ENCODE measurements at regions not wholly inside any gene's neighbourhood (a gene's known extent, or its start where the extent isn't known, plus 50 kb on each side); places are given as distances from the start of the nearest gene placed in this dataset.

- no peaks in the 10 kb centered on the region for H3K9me3 Mint-ChIP-seq (ENCODE audit: insufficient read depth)
- no peaks in the 10 kb centered on the region for H3K4me1 Mint-ChIP-seq
- CTCF ChIA-PET: no interaction called here
- H3K9ac ChIP-seq (ENCODE audit: low read length): no peak overlapping the region
- no peaks in the 10 kb centered on the region for H4K20me1 ChIP-seq (ENCODE audit: control insufficient read depth, insufficient read depth, low read length, poor library complexity, severe bottlenecking)
- no peak overlapping the region for H3K27ac Mint-ChIP-seq
- no peak overlapping the region for H3K27ac ChIP-seq (ENCODE audit: low read length in 2 of 2)
- no peak for TF ChIP-seq CTCF (IDR thresholded peaks at IDR 0.05)
- TF ChIP-seq EZH2 (IDR thresholded peaks at IDR 0.05; ENCODE audit: borderline replicate concordance, insufficient read depth, low read depth, low read length, poor library complexity, severe bottlenecking): no peak
- ATAC-seq (ENCODE audit: low read depth): no peak
- no peaks in the 10 kb centered on the region for H3K4me1 ChIP-seq (ENCODE audit: control insufficient read depth in 2 of 2, insufficient read depth in 2 of 2, low read length in 2 of 2)
- intact Hi-C loops (cut with micrococcal nuclease): no loop called here
- POLR2A ChIA-PET: no interaction called here
- no peaks in the 10 kb centered on the region for H3K9me3 ChIP-seq (ENCODE audit: control extremely low read depth in 1 of 3, control insufficient read depth in 2 of 3, insufficient read depth in 1 of 3, low read length in 2 of 3)
- H3K36me3 ChIP-seq (replicated peaks in 1 of 2; ENCODE audit: control extremely low read depth in 1 of 2, control insufficient read depth in 1 of 2, extremely low read depth in 1 of 2, insufficient read depth in 2 of 2, low read length in 1 of 2): no peaks in the 10 kb centered on the region
- no peak overlapping the region for H2AFZ ChIP-seq (ENCODE audit: insufficient read depth, low read depth, low read length, poor library complexity, severe bottlenecking)
- H3K79me2 ChIP-seq (ENCODE audit: control insufficient read depth, insufficient read depth, low read length): no peaks in the 10 kb centered on the region
- H3K4me3 Mint-ChIP-seq: no peak overlapping the region
- no CpG with 5 or more reads among the region's 2 CpGs for whole genome bisulfite sequencing (ENCODE audit: insufficient coverage)
- no peak for DNase-seq
- no peaks in the 10 kb centered on the region for H3K27me3 ChIP-seq (replicated peaks in 1 of 4; ENCODE audit: control extremely low read depth in 1 of 4, control insufficient read depth in 3 of 4, insufficient read depth in 4 of 4, low read length in 3 of 4)
- H3K27me3 Mint-ChIP-seq: no peaks in the 10 kb centered on the region
- H3K4me2 ChIP-seq (replicated peaks; ENCODE audit: low read depth, low read length, poor library complexity, severe bottlenecking): no peak overlapping the region
- H3K4me3 ChIP-seq (ENCODE audit: control extremely low read depth in 1 of 5, extremely low read depth in 1 of 5, insufficient read depth in 1 of 5, low read depth in 2 of 5, low read length in 4 of 5): no peak overlapping the region
Observed at GRCh38 chr1:74933500-74933899, 200.5 kb downstream of the TYW3 start.

GRCh38 chr1:74935446-74935845 is 198.7 kb upstream of the LHX8 start:
- TF ChIP-seq EZH2 (IDR thresholded peaks at IDR 0.05; ENCODE audit: borderline replicate concordance, insufficient read depth, low read depth, low read length, poor library complexity, severe bottlenecking): no peak
- no peak for TF ChIP-seq CTCF (IDR thresholded peaks at IDR 0.05)
- Mint-ChIP-seq H3K27ac (no peak overlapping the region), H3K4me1 (no peaks in the 10 kb centered on the region), H3K27me3 (no peaks in the 10 kb centered on the region), H3K4me3 (no peak overlapping the region), H3K9me3 (ENCODE audit: insufficient read depth) (no peaks in the 10 kb centered on the region)
- no peak for DNase-seq
- H3K4me2 ChIP-seq (replicated peaks; ENCODE audit: low read depth, low read length, poor library complexity, severe bottlenecking): no peak overlapping the region
- no peaks in the 10 kb centered on the region for H3K79me2 ChIP-seq (ENCODE audit: control insufficient read depth, insufficient read depth, low read length)
- no peak overlapping the region for H3K9ac ChIP-seq (ENCODE audit: low read length)
- POLR2A ChIA-PET: no interaction called here
- no peaks in the 10 kb centered on the region for H3K36me3 ChIP-seq (replicated peaks in 1 of 2; ENCODE audit: control extremely low read depth in 1 of 2, control insufficient read depth in 1 of 2, extremely low read depth in 1 of 2, insufficient read depth in 2 of 2, low read length in 1 of 2)
- no peak overlapping the region for H3K27ac ChIP-seq (ENCODE audit: low read length in 2 of 2)
- no CpG with 5 or more reads among the region's 1 CpG for WGBS (ENCODE audit: insufficient coverage)
- no peaks in the 10 kb centered on the region for H4K20me1 ChIP-seq (ENCODE audit: control insufficient read depth, insufficient read depth, low read length, poor library complexity, severe bottlenecking)
- intact Hi-C loops (cut with micrococcal nuclease): no loop called here
- H3K4me1 ChIP-seq (ENCODE audit: control insufficient read depth in 2 of 2, insufficient read depth in 2 of 2, low read length in 2 of 2): no peaks in the 10 kb centered on the region
- H2AFZ ChIP-seq (ENCODE audit: insufficient read depth, low read depth, low read length, poor library complexity, severe bottlenecking): no peak overlapping the region
- no peaks in the 10 kb centered on the region for H3K9me3 ChIP-seq (ENCODE audit: control extremely low read depth in 1 of 3, control insufficient read depth in 2 of 3, insufficient read depth in 1 of 3, low read length in 2 of 3)
- no peak for ATAC-seq (ENCODE audit: low read depth)
- CTCF ChIA-PET: no interaction called here
- no peak overlapping the region for H3K4me3 ChIP-seq (ENCODE audit: control extremely low read depth in 1 of 5, extremely low read depth in 1 of 5, insufficient read depth in 1 of 5, low read depth in 2 of 5, low read length in 4 of 5)
- no peaks in the 10 kb centered on the region for H3K27me3 ChIP-seq (replicated peaks in 1 of 4; ENCODE audit: control extremely low read depth in 1 of 4, control insufficient read depth in 3 of 4, insufficient read depth in 4 of 4, low read length in 3 of 4)

Measured in B cell (primary cell).